ENCODE measurements at regions not wholly inside any gene's neighbourhood (a gene's known extent, or its start where the extent isn't known, plus 50 kb on each side); places are given as distances from the start of the nearest gene placed in this dataset.

GRCh38 chr1:93750955-93751354 lies 69.3 kb upstream of the BCAR3 start:
- no peak for TF ChIP-seq CTCF (IDR thresholded peaks at IDR 0.05; ENCODE audit: borderline replicate concordance, control extremely low read depth, extremely low read depth, insufficient read depth, missing control alignments)
- peak; percentile 44 for DNase-seq (ENCODE audit: low spot score)
- in situ Hi-C loops (cut with MboI; ENCODE audit: low sequenced_read_pairs, unreplicated experiment) = no loop called here

- peak; percentile 11 for TF ChIP-seq CTCF (IDR thresholded peaks at IDR 0.05; ENCODE audit: borderline replicate concordance, control extremely low read depth, extremely low read depth, insufficient read depth, missing control alignments)
- in situ Hi-C loops (cut with MboI; ENCODE audit: low sequenced_read_pairs, unreplicated experiment) = no loop called here
- peak; percentile 42 for DNase-seq (ENCODE audit: low spot score)
Observed at GRCh38 chr1:93749894-93750301, 68.3 kb upstream of the BCAR3 start.

GRCh38 chr1:93749487-93749886 lies 67.8 kb upstream of the BCAR3 start:
- no peak for DNase-seq (ENCODE audit: low spot score)
- in situ Hi-C loops (cut with MboI; ENCODE audit: low sequenced_read_pairs, unreplicated experiment) = no loop called here
- no peak for TF ChIP-seq CTCF (IDR thresholded peaks at IDR 0.05; ENCODE audit: borderline replicate concordance, control extremely low read depth, extremely low read depth, insufficient read depth, missing control alignments)

GRCh38 chr1:93746021-93746812 lies 64.6 kb upstream of the BCAR3 start:
- DNase-seq (ENCODE audit: low spot score) = no peak
- in situ Hi-C loops (cut with MboI; ENCODE audit: low sequenced_read_pairs, unreplicated experiment) = no loop called here

GRCh38 chr1:93744299-93744988 lies 62.8 kb upstream of the BCAR3 start:
- TF ChIP-seq CTCF (IDR thresholded peaks at IDR 0.05; ENCODE audit: borderline replicate concordance, control extremely low read depth, extremely low read depth, insufficient read depth, missing control alignments) = no peak
- in situ Hi-C loops (cut with MboI; ENCODE audit: low sequenced_read_pairs, unreplicated experiment) = no loop called here
- DNase-seq (ENCODE audit: low spot score) = no peak

More at GRCh38 chr1:93746021-93746812, 64.6 kb upstream of the BCAR3 start:
- TF ChIP-seq CTCF (IDR thresholded peaks at IDR 0.05; ENCODE audit: borderline replicate concordance, control extremely low read depth, extremely low read depth, insufficient read depth, missing control alignments) = no peak

- TF ChIP-seq CTCF (IDR thresholded peaks at IDR 0.05; ENCODE audit: borderline replicate concordance, control extremely low read depth, extremely low read depth, insufficient read depth, missing control alignments) = no peak
- in situ Hi-C loops (cut with MboI; ENCODE audit: low sequenced_read_pairs, unreplicated experiment) = no loop called here
- DNase-seq (ENCODE audit: low spot score) = no peak
Observed at GRCh38 chr1:93743465-93743864, 61.8 kb upstream of the BCAR3 start.

Measured in GM13976 (cell line).